GM18499 (cell line): ENCODE measurements at regions not wholly inside any gene's neighbourhood (a gene's known extent, or its start where the extent isn't known, plus 50 kb on each side); places are given as distances from the start of the nearest gene placed in this dataset.

Experiments
- ATAC-seq: cut with Tn5 transposase; IDR thresholded peaks from one replicate; pipeline ENCODE4 v1.9.1; 2021; ENCODE audit warnings: moderate number of reproducible peaks; ENCODE audit not compliant: insufficient read depth, unreplicated experiment

GRCh38 chr1:83689921-83690868 is 308.7 kb downstream of the TTLL7 start:
- no peak for ATAC-seq

GRCh38 chr1:83682132-83682531 is 316.8 kb downstream of the TTLL7 start:
- no peak for ATAC-seq

GRCh38 chr1:83676106-83676505 is 322.8 kb downstream of the TTLL7 start:
- ATAC-seq, result no peak

- ATAC-seq, result peak; percentile 45
Measured at GRCh38 chr1:83673312-83673711, 325.6 kb downstream of the TTLL7 start.

GRCh38 chr1:83671586-83671985 is 327.3 kb downstream of the TTLL7 start:
- no peak for ATAC-seq

- no peak for ATAC-seq
Measured at GRCh38 chr1:83670909-83671565, 327.9 kb downstream of the TTLL7 start.

GRCh38 chr1:83641796-83642443 is 357.0 kb downstream of the TTLL7 start:
- ATAC-seq, result no peak

GRCh38 chr1:83641206-83641658 is 357.7 kb downstream of the TTLL7 start:
- no peak for ATAC-seq

GRCh38 chr1:83639785-83640184 is 359.1 kb downstream of the TTLL7 start:
- ATAC-seq, result no peak

GRCh38 chr1:83637586-83637985 is 361.3 kb downstream of the TTLL7 start:
- ATAC-seq, result no peak

- no peak for ATAC-seq
Measured at GRCh38 chr1:83637009-83637408, 361.9 kb downstream of the TTLL7 start.

- no peak for ATAC-seq
Measured at GRCh38 chr1:83632906-83633305, 366.0 kb downstream of the TTLL7 start.

GRCh38 chr1:83631851-83632250 is 367.1 kb downstream of the TTLL7 start:
- ATAC-seq, result no peak

GRCh38 chr1:83627045-83627444 is 371.9 kb downstream of the TTLL7 start:
- no peak for ATAC-seq

GRCh38 chr1:83626603-83627002 is 372.3 kb downstream of the TTLL7 start:
- ATAC-seq, result no peak

GRCh38 chr1:83625646-83626045 is 373.3 kb downstream of the TTLL7 start:
- no peak for ATAC-seq

- ATAC-seq, result no peak
Measured at GRCh38 chr1:83620016-83620415, 378.9 kb downstream of the TTLL7 start.

GRCh38 chr1:83619170-83619896 is 379.6 kb downstream of the TTLL7 start:
- no peak for ATAC-seq

GRCh38 chr1:83617883-83618282 is 381.0 kb downstream of the TTLL7 start:
- ATAC-seq, result no peak

GRCh38 chr1:83615370-83615769 is 383.6 kb downstream of the TTLL7 start:
- no peak for ATAC-seq
